SK-N-SH (cell line): ENCODE measurements at regions not wholly inside any gene's neighbourhood (a gene's known extent, or its start where the extent isn't known, plus 50 kb on each side); places are given as distances from the start of the nearest gene placed in this dataset.

Experiments
- CTCF ChIA-PET: fragments of 300-600, 350-600 bp; formaldehyde crosslinking; extraction: SDS; loops from one replicate; lab custom pipeline; 2021; lab: Yijun Ruan, JAX
- POLR2A ChIA-PET: fragments of 350-600 bp; sonication (Branson Sonifier 250); formaldehyde crosslinking; extraction: SDS; loops from one replicate; lab custom pipeline; 2020; ENCODE audit warnings: antibody characterized with exemption, inconsistent platforms; lab: Yijun Ruan, JAX
- DNase-seq: peaks from one replicate; pipeline ENCODE4 v3.0.0; 2012
- H2AFZ ChIP-seq: fragments of 200-600 bp; sonication (generic); 2 replicates; pipeline ENCODE4 v1.8.1; 2016; ENCODE audit warnings: antibody characterized with exemption, mild to moderate bottlenecking, low read depth
- H3F3A ChIP-seq: fragments of 200-600 bp; sonication (generic); replicated peaks from 2 replicates; pipeline ENCODE3; 2016; ENCODE audit warnings: antibody characterized with exemption, mild to moderate bottlenecking; ENCODE audit not compliant: insufficient read depth
- H3K27ac ChIP-seq, 2 experiments: fragments of 200-500 bp in 1 of 2; fragments of 200-600 bp in 1 of 2; sonication (Bioruptor generic) in 1 of 2; sonication (generic), shearing (Covaris generic) in 1 of 2; 2 replicates each; pipeline versions ENCODE4 v1.5.1 to v1.6.1; 2014 to 2016; ENCODE audit warnings: low read depth in 2 of 2, inconsistent platforms in 1 of 2, low read length in 1 of 2, mild to moderate bottlenecking in 1 of 2, mixed read lengths in 1 of 2
- H3K27me3 ChIP-seq: fragments of 200-600 bp; sonication (generic), shearing (Covaris generic); 2 replicates; pipeline ENCODE4 v1.6.1; 2016; ENCODE audit warnings: mixed run types; ENCODE audit not compliant: insufficient read depth
- H3K36me3 ChIP-seq, 2 experiments: fragments of 200-500 bp in 1 of 2; fragments of 200-600 bp in 1 of 2; sonication (Bioruptor generic) in 1 of 2; sonication (generic) in 1 of 2; replicated peaks in 1 of 2; 2 replicates each; pipeline versions ENCODE3 to v1.5.1; 2014 to 2016; ENCODE audit warnings: low read length in 1 of 2, mild to moderate bottlenecking in 1 of 2; ENCODE audit not compliant: insufficient read depth in 2 of 2, control insufficient read depth in 1 of 2
- H3K4me1 ChIP-seq, 2 experiments: fragments of 200-500 bp in 1 of 2; fragments of 200-600 bp in 1 of 2; sonication (Bioruptor generic) in 1 of 2; sonication (generic), shearing (Covaris generic) in 1 of 2; 2 replicates each; pipeline versions ENCODE4 v1.5.1 to v1.6.1; 2014 to 2016; ENCODE audit warnings: low read depth in 1 of 2, low read length in 1 of 2, mixed run types in 1 of 2; ENCODE audit not compliant: insufficient read depth in 2 of 2, control insufficient read depth in 1 of 2
- H3K4me2 ChIP-seq: fragments of 200-600 bp; sonication (generic), shearing (Covaris generic); 2 replicates; pipeline ENCODE4 v1.6.1; 2017; ENCODE audit warnings: mixed run types
- H3K4me3 ChIP-seq, 2 experiments: fragments of 200-500 bp in 1 of 2; fragments of 200-600 bp in 1 of 2; sonication (Bioruptor generic) in 1 of 2; sonication (generic), shearing (Covaris generic) in 1 of 2; 2 replicates each; pipeline versions ENCODE4 v1.5.1 to v1.8.1; 2014 to 2016; ENCODE audit warnings: low read depth in 2 of 2, inconsistent platforms in 1 of 2, low read length in 1 of 2, mild to moderate bottlenecking in 1 of 2, mixed read lengths in 1 of 2, moderate library complexity in 1 of 2
- H3K79me2 ChIP-seq: fragments of 200-600 bp; sonication (generic); 2 replicates; pipeline ENCODE4 v1.8.1; 2017; ENCODE audit warnings: mild to moderate bottlenecking; ENCODE audit not compliant: insufficient read depth
- H3K9ac ChIP-seq: fragments of 200-600 bp; sonication (generic); 2 replicates; pipeline ENCODE4 v1.6.1; 2017; ENCODE audit warnings: mixed run types
- H3K9me2 ChIP-seq: fragments of 200-600 bp; sonication (generic); 2 replicates; pipeline ENCODE4 v1.6.1; 2017; ENCODE audit warnings: mixed run types
- H3K9me3 ChIP-seq: fragments of 200-600 bp; sonication (generic); 2 replicates; pipeline ENCODE4 v1.6.1; 2017; ENCODE audit warnings: mixed run types, mild to moderate bottlenecking, moderate library complexity
- H4K20me1 ChIP-seq: fragments of 200-600 bp; sonication (generic); 2 replicates; pipeline ENCODE4 v1.6.1; 2017; ENCODE audit warnings: mild to moderate bottlenecking, mixed run types; ENCODE audit not compliant: insufficient read depth
- CTCF ChIP-seq: fragments of 200-600 bp; sonication (generic); IDR thresholded peaks from 2 replicates; pipeline ENCODE4 v1.6.1; 2017; ENCODE audit warnings: antibody characterized with exemption, mild to moderate bottlenecking, moderate library complexity
- ELF1 ChIP-seq: IDR thresholded peaks from 2 replicates; pipeline ENCODE4 v1.4.0; 2012
- FOSL2 ChIP-seq: IDR thresholded peaks from 2 replicates; pipeline ENCODE4 v1.4.0; 2012; ENCODE audit warnings: low read depth, mild to moderate bottlenecking, moderate library complexity, borderline replicate concordance
- FOXJ3 ChIP-seq: sonication (generic); formaldehyde crosslinking; IDR thresholded peaks from 2 replicates; pipeline ENCODE4 v1.5.1; 2020; ENCODE audit warnings: mild to moderate bottlenecking, missing genetic modification reagents
- FOXM1 ChIP-seq: IDR thresholded peaks from 2 replicates; pipeline ENCODE4 v1.4.0; 2012; ENCODE audit warnings: low read depth, mild to moderate bottlenecking
- MEF2A ChIP-seq: IDR thresholded peaks from 2 replicates; pipeline ENCODE4 v1.4.0; 2012; ENCODE audit warnings: low read depth, borderline replicate concordance
- NFIC ChIP-seq: IDR thresholded peaks from 2 replicates; pipeline ENCODE4 v1.4.0; 2012; ENCODE audit warnings: borderline replicate concordance
- POLR2AphosphoS5 ChIP-seq: IDR thresholded peaks from 2 replicates; pipeline ENCODE4 v1.6.1; 2012; ENCODE audit warnings: low read depth, low read length
- RCOR1 ChIP-seq: fragments of 150-350 bp; IDR thresholded peaks from 2 replicates; pipeline ENCODE4 v1.6.1; 2017; ENCODE audit warnings: antibody characterized with exemption, low read length
- RFX5 ChIP-seq: IDR thresholded peaks from 2 replicates; pipeline ENCODE4 v1.6.1; 2012; ENCODE audit warnings: mild to moderate bottlenecking, improper control_type of control experiment, low read length
- SMC3 ChIP-seq: IDR thresholded peaks from 2 replicates; pipeline ENCODE4 v1.6.1; 2012; ENCODE audit warnings: low read depth, low read length, improper control_type of control experiment
- TCF12 ChIP-seq: IDR thresholded peaks from 2 replicates; pipeline ENCODE4 v1.4.0; 2012
- TEAD4 ChIP-seq: IDR thresholded peaks from 2 replicates; pipeline ENCODE4 v1.4.0; 2012; ENCODE audit warnings: mild to moderate bottlenecking, borderline replicate concordance; ENCODE audit not compliant: insufficient read depth
- WGBS: methylation state at CpG from one replicate; pipeline ENCODE4 v1.1.6; 2017; ENCODE audit warnings: low lambda C conversion rate; 5-methylcytosine and 5-hydroxymethylcytosine counted together
- TF ChIP-seq, protein P1 (sequence below): IDR thresholded peaks from 2 replicates; pipeline ENCODE4 v1.4.0; 2012; ENCODE audit warnings: low read depth
- TF ChIP-seq, protein P2 (sequence below): IDR thresholded peaks from 2 replicates; pipeline ENCODE4 v1.6.1; 2012; ENCODE audit warnings: mild to moderate bottlenecking, low read depth, low read length, moderate library complexity

DNA sequence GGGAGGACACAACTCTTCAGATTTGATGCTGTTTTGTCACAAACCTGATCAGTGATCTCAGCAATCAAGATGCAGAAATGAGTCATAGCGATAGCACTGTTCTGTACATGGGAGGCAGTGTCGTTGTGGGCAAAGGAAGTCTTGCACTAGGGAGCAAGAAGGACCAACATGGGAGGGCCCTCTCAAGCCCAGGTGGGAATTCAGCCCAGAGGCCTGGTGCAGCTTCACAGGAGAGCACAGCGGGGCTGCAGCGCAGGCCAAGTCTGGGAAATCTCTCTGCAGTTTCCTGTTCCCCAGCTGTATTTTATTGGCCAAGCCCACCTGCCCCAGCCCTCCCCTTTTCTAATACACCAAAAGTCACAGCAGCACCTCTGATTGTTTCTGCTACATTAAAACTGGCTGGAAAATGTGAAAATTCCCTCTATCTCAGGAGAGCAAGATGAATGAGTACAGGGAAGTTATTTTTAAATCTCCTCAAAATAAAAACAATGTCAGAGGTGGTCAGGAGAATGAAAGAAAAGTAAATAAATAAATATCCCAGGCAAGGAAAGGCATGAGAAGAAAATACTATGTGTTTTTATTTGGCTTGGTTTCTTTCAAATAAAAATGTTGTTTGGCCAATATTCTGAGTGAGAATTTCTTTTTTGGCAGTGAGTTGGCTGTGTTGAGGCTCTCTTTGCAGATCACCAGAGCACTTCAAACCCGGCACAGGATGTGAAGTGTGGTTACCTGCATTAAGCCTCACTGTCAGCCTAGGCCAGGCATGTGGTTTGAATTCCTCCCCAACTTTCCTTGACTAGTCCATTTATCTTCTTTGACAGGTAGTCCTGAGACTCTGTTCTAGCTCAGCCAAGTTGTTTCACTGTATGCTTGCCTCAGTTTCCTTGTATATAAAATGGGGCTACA is 422.1 kb downstream of the PLPP3 start:
- H3K27ac ChIP-seq, result no peak overlapping the region
- H3K9me3 ChIP-seq, result no peaks in the 10 kb centered on the region
- no peaks in the 10 kb centered on the region for H3K27me3 ChIP-seq
- ChIA-PET POLR2A (no interaction called here), CTCF (no interaction called here)
- no peaks in the 10 kb centered on the region for H3K9me2 ChIP-seq
- DNase-seq, result no peak
- TF ChIP-seq, protein P1, sequence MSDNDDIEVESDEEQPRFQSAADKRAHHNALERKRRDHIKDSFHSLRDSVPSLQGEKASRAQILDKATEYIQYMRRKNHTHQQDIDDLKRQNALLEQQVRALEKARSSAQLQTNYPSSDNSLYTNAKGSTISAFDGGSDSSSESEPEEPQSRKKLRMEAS, result no peak
- TF ChIP-seq FOXJ3, result no peak
- TF ChIP-seq SMC3, result no peak
- no peak for TF ChIP-seq RCOR1
- TF ChIP-seq, protein P2, sequence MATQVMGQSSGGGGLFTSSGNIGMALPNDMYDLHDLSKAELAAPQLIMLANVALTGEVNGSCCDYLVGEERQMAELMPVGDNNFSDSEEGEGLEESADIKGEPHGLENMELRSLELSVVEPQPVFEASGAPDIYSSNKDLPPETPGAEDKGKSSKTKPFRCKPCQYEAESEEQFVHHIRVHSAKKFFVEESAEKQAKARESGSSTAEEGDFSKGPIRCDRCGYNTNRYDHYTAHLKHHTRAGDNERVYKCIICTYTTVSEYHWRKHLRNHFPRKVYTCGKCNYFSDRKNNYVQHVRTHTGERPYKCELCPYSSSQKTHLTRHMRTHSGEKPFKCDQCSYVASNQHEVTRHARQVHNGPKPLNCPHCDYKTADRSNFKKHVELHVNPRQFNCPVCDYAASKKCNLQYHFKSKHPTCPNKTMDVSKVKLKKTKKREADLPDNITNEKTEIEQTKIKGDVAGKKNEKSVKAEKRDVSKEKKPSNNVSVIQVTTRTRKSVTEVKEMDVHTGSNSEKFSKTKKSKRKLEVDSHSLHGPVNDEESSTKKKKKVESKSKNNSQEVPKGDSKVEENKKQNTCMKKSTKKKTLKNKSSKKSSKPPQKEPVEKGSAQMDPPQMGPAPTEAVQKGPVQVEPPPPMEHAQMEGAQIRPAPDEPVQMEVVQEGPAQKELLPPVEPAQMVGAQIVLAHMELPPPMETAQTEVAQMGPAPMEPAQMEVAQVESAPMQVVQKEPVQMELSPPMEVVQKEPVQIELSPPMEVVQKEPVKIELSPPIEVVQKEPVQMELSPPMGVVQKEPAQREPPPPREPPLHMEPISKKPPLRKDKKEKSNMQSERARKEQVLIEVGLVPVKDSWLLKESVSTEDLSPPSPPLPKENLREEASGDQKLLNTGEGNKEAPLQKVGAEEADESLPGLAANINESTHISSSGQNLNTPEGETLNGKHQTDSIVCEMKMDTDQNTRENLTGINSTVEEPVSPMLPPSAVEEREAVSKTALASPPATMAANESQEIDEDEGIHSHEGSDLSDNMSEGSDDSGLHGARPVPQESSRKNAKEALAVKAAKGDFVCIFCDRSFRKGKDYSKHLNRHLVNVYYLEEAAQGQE, result no peak
- no peak for TF ChIP-seq CTCF
- no peak for TF ChIP-seq ELF1
- no peak for TF ChIP-seq FOSL2
- TF ChIP-seq MEF2A, result no peak
- no peak for TF ChIP-seq POLR2AphosphoS5
- TF ChIP-seq TEAD4, result no peak
- TF ChIP-seq FOXM1, result no peak
- TF ChIP-seq NFIC, result no peak
- TF ChIP-seq TCF12, result no peak
- no peak for TF ChIP-seq RFX5
- WGBS, result 91% methylated on average over 5 of the region's 5 CpGs
- no peak overlapping the region for H2AFZ ChIP-seq
- H3K36me3 ChIP-seq, result no peaks in the 10 kb centered on the region
- no peaks in the 10 kb centered on the region for H4K20me1 ChIP-seq
- no peaks in the 10 kb centered on the region for H3K79me2 ChIP-seq
- H3K4me3 ChIP-seq, result no peak overlapping the region
- peaks cover 0 to 6% of the 10 kb centered on the region in 2 experiments; a peak in 2 of 4 replicates for H3K4me1 ChIP-seq
- H3K4me2 ChIP-seq, result no peak overlapping the region
- H3K9ac ChIP-seq, result no peak overlapping the region
- H3F3A ChIP-seq, result peaks cover 4% of the 10 kb centered on the region
